ENCODE measurements at regions not wholly inside any gene's neighbourhood (a gene's known extent, or its start where the extent isn't known, plus 50 kb on each side); places are given as distances from the start of the nearest gene placed in this dataset.

GRCh38 chr7:89474456-89474855 lies 678.9 kb upstream of the TEX47 start (continued):
- TF ChIP-seq MTA3 (IDR thresholded peaks at IDR 0.05; ENCODE audit: borderline replicate concordance), result no peak
- TF ChIP-seq BRD4 (IDR thresholded peaks at IDR 0.05), result no peak
- no peak for TF ChIP-seq GTF2A2 (tag; IDR thresholded peaks at IDR 0.05)
- TF ChIP-seq CAMTA2 (CRISPR knock-in tag; conservative IDR thresholded peaks at IDR 0.05), result no peak
- no peak for TF ChIP-seq ZNF121 (CRISPR knock-in tag; conservative IDR thresholded peaks at IDR 0.05)
- TF ChIP-seq RAD21 (CRISPR knock-in tag; conservative IDR thresholded peaks at IDR 0.05 in 1 of 2, IDR thresholded peaks at IDR 0.05 in 1 of 2), result no peak
- TF ChIP-seq ZBTB9 (CRISPR knock-in tag; IDR thresholded peaks at IDR 0.05), result no peak

- Histone ChIP-seq H3K4me3 (no peak overlapping the region), H3K4me1 (replicated peaks in 1 of 2; ENCODE audit: control insufficient read depth in 2 of 2, insufficient read depth in 2 of 2, low read length in 2 of 2) (no peaks in the 10 kb centered on the region), H3K27ac (ENCODE audit: extremely low read depth, low read depth, low read length) (no peak overlapping the region), H2AFZ (ENCODE audit: low read depth, low read length) (no peak overlapping the region), H3K9me1 (ENCODE audit: control insufficient read depth, insufficient read depth, low read length) (no peaks in the 10 kb centered on the region), H3K4me2 (ENCODE audit: insufficient read depth, low read length) (no peak overlapping the region), H3K79me2 (ENCODE audit: control insufficient read depth, insufficient read depth, low read length) (no peaks in the 10 kb centered on the region), H3K36me3 (ENCODE audit: control insufficient read depth, insufficient read depth, low read length) (no peaks in the 10 kb centered on the region), H4K20me1 (replicated peaks; ENCODE audit: control insufficient read depth, insufficient read depth, low read length) (no peaks in the 10 kb centered on the region), H3K9me3 (replicated peaks; ENCODE audit: control insufficient read depth, insufficient read depth, low read depth, low read length) (no peaks in the 10 kb centered on the region; the same call in 1 of the 2 replicates), H3K9ac (ENCODE audit: insufficient read depth in 1 of 2, low read depth in 2 of 2, low read length in 2 of 2) (no peak overlapping the region), H3K27me3 (ENCODE audit: control insufficient read depth in 2 of 2, insufficient read depth in 2 of 2, low read length in 2 of 2) (no peaks in the 10 kb centered on the region)
- in situ Hi-C loops (cut with MboI) (no loop called here), intact Hi-C loops (cut with micrococcal nuclease) (no loop called here)
- BruUV-seq (replicated peaks), result no TSS peak
- FAIRE-seq, result no peak
- WGBS (ENCODE audit: insufficient coverage, low coverage, missing lambda C conversion rate), result 3% methylated on average over 3 of the region's 3 CpGs
- DNase-seq (ENCODE audit: extremely low read depth in 1 of 4, low spot score in 3 of 4), result no peak
- ChIA-PET POLR2A (no interaction called here), CTCF (ENCODE audit: low intra/inter-chr PET ratio) (no interaction called here)
- ATAC-seq, result no peak
- TF ChIP-seq MYBL2 (IDR thresholded peaks at IDR 0.05; ENCODE audit: low read depth) (no peak), MYBL2 (CRISPR knock-in tag; IDR thresholded peaks at IDR 0.05; ENCODE audit: borderline replicate concordance) (no peak), MEF2A (IDR thresholded peaks at IDR 0.05; ENCODE audit: control insufficient read depth, low read depth, low read length) (no peak), MLX (CRISPR knock-in tag; conservative IDR thresholded peaks at IDR 0.05) (no peak), ELF2 (CRISPR knock-in tag; IDR thresholded peaks at IDR 0.05) (no peak), ZNF239 (CRISPR knock-in tag; IDR thresholded peaks at IDR 0.05) (no peak), GTF2F1 (IDR thresholded peaks at IDR 0.05; ENCODE audit: low read depth, low read length) (no peak), ZNF311 (CRISPR knock-in tag; IDR thresholded peaks at IDR 0.05) (no peak), MAFF (IDR thresholded peaks at IDR 0.05; ENCODE audit: low read length) (no peak), ZBTB17 (CRISPR knock-in tag; IDR thresholded peaks at IDR 0.05) (no peak), CGGBP1 (CRISPR knock-in tag; IDR thresholded peaks at IDR 0.05) (no peak), ATF6 (CRISPR knock-in tag; IDR thresholded peaks at IDR 0.05) (no peak), HDGF (IDR thresholded peaks at IDR 0.05) (no peak), CREBBP (IDR thresholded peaks at IDR 0.05; ENCODE audit: low read depth, low read length) (no peak)
Observed at GRCh38 chr7:89477991-89478390, 676.3 kb upstream of the STEAP1 start.

All from K562 (cell line).